ENCODE measurements at regions not wholly inside any gene's neighbourhood (a gene's known extent, or its start where the extent isn't known, plus 50 kb on each side); places are given as distances from the start of the nearest gene placed in this dataset.

DNA sequence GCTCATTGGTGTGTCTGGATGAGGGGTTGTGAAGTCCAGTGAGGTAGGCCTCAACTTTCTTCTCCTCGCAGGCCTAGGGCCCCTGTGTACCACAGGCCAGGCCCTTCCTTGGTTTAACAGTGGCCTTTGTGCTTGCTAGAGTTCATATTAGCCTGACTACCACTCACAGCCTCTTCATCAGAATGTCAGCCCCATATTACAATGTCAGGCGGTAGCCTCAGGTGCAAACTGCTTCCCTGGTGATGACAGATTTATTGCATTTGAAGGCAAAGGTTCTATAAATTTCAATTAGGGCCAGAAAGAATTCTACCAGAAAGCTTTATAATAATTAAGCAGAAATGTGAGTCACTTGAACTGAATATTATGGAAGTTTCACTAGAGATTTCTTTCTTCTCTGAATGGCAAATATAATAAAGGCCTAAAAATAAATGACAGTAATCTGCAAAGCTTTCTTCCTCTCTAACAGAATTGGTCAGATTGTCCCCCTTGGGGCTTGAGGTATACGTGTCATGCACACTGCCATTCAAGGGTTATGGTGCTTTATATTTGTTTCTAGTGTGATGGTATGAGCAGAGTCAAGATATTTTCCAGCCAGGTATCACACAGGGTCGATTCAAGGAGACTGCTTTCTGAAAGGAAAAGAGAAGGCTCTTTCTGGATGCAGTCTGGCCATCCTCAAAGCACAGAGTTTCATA lies 210.3 kb downstream of the CWF19L2 start:
- no peak overlapping the region for H3K9ac ChIP-seq (ENCODE audit: low read depth in 1 of 2, low read length in 2 of 2)
- no peaks in the 10 kb centered on the region for H3K4me1 ChIP-seq (ENCODE audit: control insufficient read depth in 4 of 4, insufficient read depth in 4 of 4, low read length in 3 of 4)
- H3K27me3 ChIP-seq (ENCODE audit: control insufficient read depth in 4 of 4, insufficient read depth in 4 of 4, low read length in 3 of 4) = no peaks in the 10 kb centered on the region
- H3K36me3 ChIP-seq (ENCODE audit: control insufficient read depth in 4 of 4, insufficient read depth in 3 of 4, low read depth in 1 of 4, low read length in 3 of 4) = no peaks in the 10 kb centered on the region
- H3K9me3 ChIP-seq (ENCODE audit: control insufficient read depth in 4 of 4, low read length in 3 of 4) = no peaks in the 10 kb centered on the region
- no peak overlapping the region for H3K27ac ChIP-seq (ENCODE audit: low read depth in 1 of 2, low read length in 2 of 2)
- no peak overlapping the region for H3K4me3 ChIP-seq (ENCODE audit: low read depth in 1 of 3, low read length in 3 of 3)
- no peak for TF ChIP-seq FOXA1 (IDR thresholded peaks at IDR 0.05)
- TF ChIP-seq, protein P1, sequence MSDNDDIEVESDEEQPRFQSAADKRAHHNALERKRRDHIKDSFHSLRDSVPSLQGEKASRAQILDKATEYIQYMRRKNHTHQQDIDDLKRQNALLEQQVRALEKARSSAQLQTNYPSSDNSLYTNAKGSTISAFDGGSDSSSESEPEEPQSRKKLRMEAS (IDR thresholded peaks at IDR 0.05) = no peak
- TF ChIP-seq JUND (IDR thresholded peaks at IDR 0.05) = no peak
- TF ChIP-seq RXRA (IDR thresholded peaks at IDR 0.05) = no peak
- TF ChIP-seq, protein P2, sequence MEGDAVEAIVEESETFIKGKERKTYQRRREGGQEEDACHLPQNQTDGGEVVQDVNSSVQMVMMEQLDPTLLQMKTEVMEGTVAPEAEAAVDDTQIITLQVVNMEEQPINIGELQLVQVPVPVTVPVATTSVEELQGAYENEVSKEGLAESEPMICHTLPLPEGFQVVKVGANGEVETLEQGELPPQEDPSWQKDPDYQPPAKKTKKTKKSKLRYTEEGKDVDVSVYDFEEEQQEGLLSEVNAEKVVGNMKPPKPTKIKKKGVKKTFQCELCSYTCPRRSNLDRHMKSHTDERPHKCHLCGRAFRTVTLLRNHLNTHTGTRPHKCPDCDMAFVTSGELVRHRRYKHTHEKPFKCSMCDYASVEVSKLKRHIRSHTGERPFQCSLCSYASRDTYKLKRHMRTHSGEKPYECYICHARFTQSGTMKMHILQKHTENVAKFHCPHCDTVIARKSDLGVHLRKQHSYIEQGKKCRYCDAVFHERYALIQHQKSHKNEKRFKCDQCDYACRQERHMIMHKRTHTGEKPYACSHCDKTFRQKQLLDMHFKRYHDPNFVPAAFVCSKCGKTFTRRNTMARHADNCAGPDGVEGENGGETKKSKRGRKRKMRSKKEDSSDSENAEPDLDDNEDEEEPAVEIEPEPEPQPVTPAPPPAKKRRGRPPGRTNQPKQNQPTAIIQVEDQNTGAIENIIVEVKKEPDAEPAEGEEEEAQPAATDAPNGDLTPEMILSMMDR (IDR thresholded peaks at IDR 0.05; ENCODE audit: low read depth, low read length, missing input control) = no peak
- TF ChIP-seq YY1 (IDR thresholded peaks at IDR 0.05) = no peak
- TF ChIP-seq EGR1 (IDR thresholded peaks at IDR 0.05; ENCODE audit: low read depth in 2 of 2) = no peak
- TF ChIP-seq, protein P3, sequence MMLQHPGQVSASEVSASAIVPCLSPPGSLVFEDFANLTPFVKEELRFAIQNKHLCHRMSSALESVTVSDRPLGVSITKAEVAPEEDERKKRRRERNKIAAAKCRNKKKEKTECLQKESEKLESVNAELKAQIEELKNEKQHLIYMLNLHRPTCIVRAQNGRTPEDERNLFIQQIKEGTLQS (IDR thresholded peaks at IDR 0.05) = no peak
- TF ChIP-seq TAF1 (conservative IDR thresholded peaks at IDR 0.05) = no peak
- no peak for TF ChIP-seq HNF4A (conservative IDR thresholded peaks at IDR 0.05)
- no peak for TF ChIP-seq HNF4G (IDR thresholded peaks at IDR 0.05)
- TF ChIP-seq FOXA2 (IDR thresholded peaks at IDR 0.05) = no peak
- no peak for TF ChIP-seq GABPA (IDR thresholded peaks at IDR 0.05 in 1 of 2, conservative IDR thresholded peaks at IDR 0.05 in 1 of 2)
- TF ChIP-seq, protein P4, sequence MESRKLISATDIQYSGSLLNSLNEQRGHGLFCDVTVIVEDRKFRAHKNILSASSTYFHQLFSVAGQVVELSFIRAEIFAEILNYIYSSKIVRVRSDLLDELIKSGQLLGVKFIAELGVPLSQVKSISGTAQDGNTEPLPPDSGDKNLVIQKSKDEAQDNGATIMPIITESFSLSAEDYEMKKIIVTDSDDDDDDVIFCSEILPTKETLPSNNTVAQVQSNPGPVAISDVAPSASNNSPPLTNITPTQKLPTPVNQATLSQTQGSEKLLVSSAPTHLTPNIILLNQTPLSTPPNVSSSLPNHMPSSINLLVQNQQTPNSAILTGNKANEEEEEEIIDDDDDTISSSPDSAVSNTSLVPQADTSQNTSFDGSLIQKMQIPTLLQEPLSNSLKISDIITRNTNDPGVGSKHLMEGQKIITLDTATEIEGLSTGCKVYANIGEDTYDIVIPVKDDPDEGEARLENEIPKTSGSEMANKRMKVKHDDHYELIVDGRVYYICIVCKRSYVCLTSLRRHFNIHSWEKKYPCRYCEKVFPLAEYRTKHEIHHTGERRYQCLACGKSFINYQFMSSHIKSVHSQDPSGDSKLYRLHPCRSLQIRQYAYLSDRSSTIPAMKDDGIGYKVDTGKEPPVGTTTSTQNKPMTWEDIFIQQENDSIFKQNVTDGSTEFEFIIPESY (IDR thresholded peaks at IDR 0.05) = no peak
- DNase-seq (ENCODE audit: low spot score) = no peak
- WGBS = 87% methylated on average over 4 of the region's 4 CpGs

DNA sequence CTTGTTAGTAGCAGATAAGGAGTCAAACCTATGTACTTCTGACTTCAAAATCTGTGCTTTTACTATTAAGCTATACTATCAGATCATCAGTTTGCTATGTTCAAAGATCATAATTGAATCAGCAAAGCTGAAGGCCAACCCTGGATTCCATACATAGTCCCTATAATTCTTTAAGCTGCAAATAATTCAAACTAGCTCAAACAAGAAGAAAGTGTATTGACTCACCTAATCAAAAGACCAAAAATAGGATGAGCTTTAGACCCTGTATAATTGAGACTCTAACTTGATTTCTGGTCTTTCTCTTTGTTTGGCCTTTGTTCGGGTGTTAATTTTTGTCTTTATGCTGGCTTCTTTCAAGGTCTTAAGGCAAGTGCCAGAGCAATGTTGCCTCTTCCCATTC lies 213.7 kb downstream of the CWF19L2 start:
- Histone ChIP-seq H3K9ac (ENCODE audit: low read depth in 1 of 2, low read length in 2 of 2) (no peak overlapping the region), H3K27me3 (ENCODE audit: control insufficient read depth in 4 of 4, insufficient read depth in 4 of 4, low read length in 3 of 4) (no peaks in the 10 kb centered on the region), H3K9me3 (ENCODE audit: control insufficient read depth in 4 of 4, low read length in 3 of 4) (no peaks in the 10 kb centered on the region), H3K27ac (ENCODE audit: low read depth in 1 of 2, low read length in 2 of 2) (no peak overlapping the region), H3K36me3 (ENCODE audit: control insufficient read depth in 4 of 4, insufficient read depth in 3 of 4, low read depth in 1 of 4, low read length in 3 of 4) (no peaks in the 10 kb centered on the region), H3K4me1 (ENCODE audit: control insufficient read depth in 4 of 4, insufficient read depth in 4 of 4, low read length in 3 of 4) (no peaks in the 10 kb centered on the region), H3K4me3 (ENCODE audit: low read depth in 1 of 3, low read length in 3 of 3) (no peak overlapping the region)
- no peak for TF ChIP-seq JUND (IDR thresholded peaks at IDR 0.05)
- TF ChIP-seq, protein P1 (IDR thresholded peaks at IDR 0.05) = no peak
- TF ChIP-seq, protein P5, sequence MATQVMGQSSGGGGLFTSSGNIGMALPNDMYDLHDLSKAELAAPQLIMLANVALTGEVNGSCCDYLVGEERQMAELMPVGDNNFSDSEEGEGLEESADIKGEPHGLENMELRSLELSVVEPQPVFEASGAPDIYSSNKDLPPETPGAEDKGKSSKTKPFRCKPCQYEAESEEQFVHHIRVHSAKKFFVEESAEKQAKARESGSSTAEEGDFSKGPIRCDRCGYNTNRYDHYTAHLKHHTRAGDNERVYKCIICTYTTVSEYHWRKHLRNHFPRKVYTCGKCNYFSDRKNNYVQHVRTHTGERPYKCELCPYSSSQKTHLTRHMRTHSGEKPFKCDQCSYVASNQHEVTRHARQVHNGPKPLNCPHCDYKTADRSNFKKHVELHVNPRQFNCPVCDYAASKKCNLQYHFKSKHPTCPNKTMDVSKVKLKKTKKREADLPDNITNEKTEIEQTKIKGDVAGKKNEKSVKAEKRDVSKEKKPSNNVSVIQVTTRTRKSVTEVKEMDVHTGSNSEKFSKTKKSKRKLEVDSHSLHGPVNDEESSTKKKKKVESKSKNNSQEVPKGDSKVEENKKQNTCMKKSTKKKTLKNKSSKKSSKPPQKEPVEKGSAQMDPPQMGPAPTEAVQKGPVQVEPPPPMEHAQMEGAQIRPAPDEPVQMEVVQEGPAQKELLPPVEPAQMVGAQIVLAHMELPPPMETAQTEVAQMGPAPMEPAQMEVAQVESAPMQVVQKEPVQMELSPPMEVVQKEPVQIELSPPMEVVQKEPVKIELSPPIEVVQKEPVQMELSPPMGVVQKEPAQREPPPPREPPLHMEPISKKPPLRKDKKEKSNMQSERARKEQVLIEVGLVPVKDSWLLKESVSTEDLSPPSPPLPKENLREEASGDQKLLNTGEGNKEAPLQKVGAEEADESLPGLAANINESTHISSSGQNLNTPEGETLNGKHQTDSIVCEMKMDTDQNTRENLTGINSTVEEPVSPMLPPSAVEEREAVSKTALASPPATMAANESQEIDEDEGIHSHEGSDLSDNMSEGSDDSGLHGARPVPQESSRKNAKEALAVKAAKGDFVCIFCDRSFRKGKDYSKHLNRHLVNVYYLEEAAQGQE (IDR thresholded peaks at IDR 0.05) = no peak
- no peak for TF ChIP-seq HNF4G (IDR thresholded peaks at IDR 0.05)
- TF ChIP-seq RXRA (IDR thresholded peaks at IDR 0.05) = no peak
- TF ChIP-seq, protein P4 (IDR thresholded peaks at IDR 0.05) = no peak
- no peak for TF ChIP-seq HNF4A (conservative IDR thresholded peaks at IDR 0.05)
- TF ChIP-seq TAF1 (conservative IDR thresholded peaks at IDR 0.05) = no peak
- TF ChIP-seq GABPA (IDR thresholded peaks at IDR 0.05 in 1 of 2, conservative IDR thresholded peaks at IDR 0.05 in 1 of 2) = no peak
- TF ChIP-seq YY1 (IDR thresholded peaks at IDR 0.05) = no peak
- WGBS = 100% methylated on average over 1 of the region's 1 CpG
- DNase-seq (ENCODE audit: low spot score) = no peak

Data from liver (tissue), 8 donors.